GM18870 (cell line): ENCODE measurements at regions not wholly inside any gene's neighbourhood (a gene's known extent, or its start where the extent isn't known, plus 50 kb on each side); places are given as distances from the start of the nearest gene placed in this dataset.
"Not testable (repeated sequence)": the region's sequence is repeated elsewhere in the genome, so short reads cannot be mapped to it uniquely, and the experiment has no call there.

ENCODE experiments used
- ATAC-seq: cut with Tn5 transposase; IDR thresholded peaks from one replicate; pipeline ENCODE4 v1.9.1; 2021; ENCODE audit warnings: moderate library complexity; ENCODE audit not compliant: unreplicated experiment

DNA sequence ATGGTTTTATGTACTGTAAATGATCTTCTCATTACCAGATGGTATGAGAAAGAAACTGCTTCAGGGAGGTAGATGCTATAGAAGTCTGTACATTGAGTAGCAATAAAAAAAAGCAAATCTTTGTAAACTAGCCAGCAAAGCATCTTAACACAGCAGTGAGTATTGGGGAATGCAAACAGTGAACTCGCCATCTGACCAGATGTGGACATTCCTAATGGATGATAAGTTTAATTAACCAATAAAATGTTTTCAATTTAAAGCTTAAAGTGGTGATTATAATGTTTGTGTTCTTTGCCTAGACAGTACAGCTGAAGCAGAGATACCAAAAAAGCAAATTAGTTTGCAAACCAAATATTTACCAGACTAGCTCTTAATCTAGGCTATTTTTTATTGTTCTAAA is 1144.2 kb downstream of the FAT4 start:
- no peak for ATAC-seq

DNA sequence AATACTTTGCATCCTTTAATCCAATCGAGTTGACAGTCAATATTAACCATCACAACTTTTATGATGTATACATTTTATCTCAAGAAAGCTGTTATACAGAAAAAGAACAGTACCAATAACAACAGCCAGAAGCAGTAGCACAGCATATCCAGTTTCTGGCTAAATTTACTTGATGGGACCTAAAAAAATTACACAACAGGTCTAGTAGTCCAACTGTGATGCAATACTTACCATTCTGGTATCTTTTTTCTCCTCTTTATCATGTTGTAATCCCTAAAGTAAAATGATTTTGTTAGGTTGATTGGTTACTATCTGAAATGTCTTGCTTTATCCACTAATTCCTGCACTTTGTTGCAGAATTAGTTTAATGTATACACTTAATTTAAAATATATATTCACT is 1150.6 kb downstream of the FAT4 start:
- no peak for ATAC-seq

GRCh38 chr4:126466848-126467247 is 1152.1 kb downstream of the FAT4 start:
- ATAC-seq: no peak

DNA sequence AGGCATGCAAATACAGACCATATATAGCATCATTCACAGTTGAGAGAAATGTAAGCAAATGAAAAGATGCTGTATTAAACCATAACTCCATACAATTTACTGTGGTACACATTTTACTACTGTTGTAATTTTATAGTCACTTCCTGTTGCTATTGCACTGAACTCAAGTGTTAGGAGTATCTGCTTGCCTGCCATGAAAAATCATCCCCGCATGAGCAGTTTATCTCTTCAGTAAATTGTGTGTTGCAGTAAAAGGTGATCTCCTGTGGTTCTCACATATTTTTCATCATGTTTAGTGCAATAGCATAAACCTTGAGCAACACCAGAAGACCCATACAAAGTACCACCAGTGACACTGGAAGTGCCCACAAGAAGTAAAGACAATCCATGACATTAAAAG is 1153.4 kb downstream of the FAT4 start:
- ATAC-seq: no peak

DNA sequence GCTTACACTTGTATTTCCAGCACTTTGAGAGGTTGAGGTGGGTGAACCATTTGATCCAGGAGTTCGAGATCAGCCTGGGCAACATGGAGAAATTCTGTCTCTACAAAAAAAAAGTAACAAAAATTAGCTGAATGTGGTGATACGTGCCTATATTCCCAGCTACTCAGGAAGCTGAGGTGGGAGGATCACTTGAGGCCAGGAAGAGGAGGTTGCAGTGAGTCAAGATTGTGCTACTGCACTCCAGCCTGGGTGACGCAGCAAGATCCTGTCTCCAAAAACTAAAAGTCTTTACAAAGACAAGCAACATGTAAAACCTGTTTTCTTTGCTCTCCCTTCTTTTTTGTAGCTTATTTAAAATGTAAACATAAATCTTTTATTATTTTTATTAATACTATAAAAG is 1156.1 kb downstream of the FAT4 start:
- no peak for ATAC-seq

DNA sequence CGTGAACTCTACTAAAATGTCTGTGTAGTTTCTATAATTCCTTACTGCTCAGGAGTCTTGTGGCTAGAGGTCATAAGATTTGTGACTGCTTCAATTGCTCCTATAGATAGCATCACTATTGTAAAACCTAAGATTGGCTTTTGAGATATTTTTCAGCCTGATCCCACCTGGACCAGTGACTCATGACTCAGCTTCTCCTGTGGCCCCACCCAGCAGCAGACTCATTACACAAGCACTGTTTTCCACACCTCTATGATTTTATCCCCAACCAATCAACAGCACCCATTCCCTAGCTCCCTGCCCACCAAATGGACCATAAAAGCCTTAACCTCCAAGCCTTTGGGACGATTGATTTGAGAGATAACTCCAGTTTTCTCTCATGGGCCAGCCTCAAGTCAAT is 1157.0 kb upstream of the INTU start:
- no peak for ATAC-seq

GRCh38 chr4:126479709-126480108 is 1153.0 kb upstream of the INTU start:
- no peak for ATAC-seq

- ATAC-seq: no peak
Observed at GRCh38 chr4:126482311-126482710, 1150.4 kb upstream of the INTU start.

DNA sequence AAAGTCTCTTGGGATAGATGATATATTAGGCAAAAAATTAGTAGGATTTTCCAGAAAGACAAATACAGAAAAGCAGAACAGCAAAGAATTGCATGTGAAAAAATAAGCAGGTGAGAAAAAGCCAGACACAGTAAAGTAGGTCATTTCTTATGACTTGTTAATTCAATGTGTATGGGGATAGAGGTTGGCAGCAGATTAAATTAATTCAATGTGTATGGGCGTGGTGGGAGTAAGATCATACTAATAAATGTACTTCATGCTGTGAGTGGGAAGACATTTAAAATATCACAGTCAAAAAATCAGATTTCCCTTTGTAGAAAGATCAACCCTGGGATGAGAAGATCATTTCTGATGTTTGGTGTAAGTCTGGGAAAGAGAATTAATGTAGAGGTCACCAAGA is 1146.4 kb upstream of the INTU start:
- no peak for ATAC-seq

DNA sequence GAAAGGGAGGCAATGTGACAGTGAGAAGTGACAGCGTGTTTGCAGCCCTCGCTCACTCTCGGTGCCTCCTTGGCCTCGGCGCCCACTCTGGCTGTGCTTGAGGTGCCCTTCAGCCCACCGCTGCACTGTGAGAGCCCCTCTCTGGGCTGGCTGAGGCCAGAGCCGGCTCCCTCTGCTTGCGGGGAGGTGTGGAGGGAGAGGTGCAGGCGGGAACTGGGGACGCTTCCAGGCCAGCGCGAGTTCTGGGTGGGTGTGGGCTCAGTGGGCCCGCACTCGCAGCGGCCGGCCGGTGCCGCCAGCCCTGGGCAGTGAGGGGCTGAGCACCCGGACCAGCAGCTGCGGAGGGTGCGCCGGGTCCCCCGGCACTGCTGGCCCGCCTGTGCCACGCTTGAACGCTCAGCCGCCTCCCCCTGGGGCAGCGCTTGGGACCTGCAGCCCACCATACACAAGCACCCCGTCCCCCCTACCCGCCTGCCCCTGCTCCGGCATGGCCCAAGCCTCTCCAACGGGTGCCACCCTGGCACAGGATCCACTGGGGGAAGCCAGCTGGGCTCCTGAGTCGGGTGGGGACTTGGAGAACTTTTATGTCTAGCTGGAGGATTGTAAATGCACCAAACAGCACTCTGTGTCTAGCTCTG is 1142.8 kb upstream of the INTU start:
- ATAC-seq: no peak

- ATAC-seq: no peak
Observed at GRCh38 chr4:126495163-126495752, 1137.5 kb upstream of the INTU start.

DNA sequence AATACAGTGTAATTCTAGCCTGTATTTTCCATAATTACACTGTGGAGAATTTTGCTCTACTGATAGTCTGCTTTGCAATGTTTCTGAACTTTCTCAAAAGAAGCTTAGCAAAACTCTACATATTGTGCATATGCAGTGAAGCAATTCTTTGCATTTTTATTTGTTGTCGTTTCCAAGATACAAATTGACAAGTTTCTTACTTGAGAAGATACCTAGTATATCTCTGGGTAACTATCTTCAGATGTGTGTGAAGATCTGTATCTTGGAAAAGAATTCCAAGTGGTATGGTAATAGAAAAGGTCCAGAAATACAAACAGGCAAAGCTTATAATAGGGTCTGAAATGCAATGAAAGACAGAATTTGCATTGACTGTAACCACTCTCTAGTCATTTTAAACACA is 1119.8 kb upstream of the INTU start:
- ATAC-seq: no peak

- ATAC-seq: no peak
Observed at GRCh38 chr4:126513596-126513995, 1119.2 kb upstream of the INTU start.

- ATAC-seq: no peak
Observed at GRCh38 chr4:126520731-126521130, 1112.0 kb upstream of the INTU start.

DNA sequence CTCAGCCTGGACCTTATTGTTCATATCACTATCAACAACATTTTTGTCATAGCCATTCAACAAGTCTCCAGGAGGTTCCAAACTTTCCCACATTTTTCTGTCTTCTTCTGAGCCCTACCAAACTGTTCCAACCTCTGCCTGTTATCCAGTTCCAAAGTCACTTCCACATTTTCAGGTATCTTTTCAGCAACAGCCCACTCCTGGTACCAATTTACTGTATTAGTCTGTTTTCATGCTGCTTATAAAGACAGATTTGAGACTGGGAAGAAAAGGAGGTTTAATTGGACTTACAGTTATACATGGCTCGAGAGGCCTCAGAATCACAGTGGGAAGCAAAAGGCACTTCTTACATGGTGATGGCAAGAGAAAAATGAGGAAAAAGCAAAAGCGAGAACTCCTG is 1107.4 kb upstream of the INTU start:
- not testable (repeated sequence) for ATAC-seq

DNA sequence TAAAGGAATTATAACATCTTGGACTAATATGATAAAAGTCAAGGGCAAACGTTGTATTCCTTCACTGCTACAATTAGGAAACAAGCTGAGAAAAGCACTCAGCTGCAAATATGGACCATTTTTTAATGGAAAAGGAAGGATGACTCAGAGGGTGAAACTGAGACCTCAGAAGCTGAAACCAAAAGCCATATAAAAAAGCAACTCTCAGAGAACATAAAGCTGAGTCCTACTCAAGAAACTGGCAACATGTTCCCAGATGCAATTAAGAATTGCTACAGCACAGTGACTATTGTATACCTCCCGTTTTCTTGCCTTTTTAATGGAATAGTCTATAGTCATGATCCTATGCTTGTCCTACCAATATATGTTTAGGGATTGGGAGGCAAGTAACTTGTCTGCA is 1106.4 kb upstream of the INTU start:
- peak; percentile 70 for ATAC-seq

GRCh38 chr4:126529997-126530396 is 1102.8 kb upstream of the INTU start:
- ATAC-seq: no peak

GRCh38 chr4:126530996-126531585 is 1101.7 kb upstream of the INTU start:
- ATAC-seq: no peak

GRCh38 chr4:126532527-126532926 is 1100.2 kb upstream of the INTU start:
- ATAC-seq: no peak

DNA sequence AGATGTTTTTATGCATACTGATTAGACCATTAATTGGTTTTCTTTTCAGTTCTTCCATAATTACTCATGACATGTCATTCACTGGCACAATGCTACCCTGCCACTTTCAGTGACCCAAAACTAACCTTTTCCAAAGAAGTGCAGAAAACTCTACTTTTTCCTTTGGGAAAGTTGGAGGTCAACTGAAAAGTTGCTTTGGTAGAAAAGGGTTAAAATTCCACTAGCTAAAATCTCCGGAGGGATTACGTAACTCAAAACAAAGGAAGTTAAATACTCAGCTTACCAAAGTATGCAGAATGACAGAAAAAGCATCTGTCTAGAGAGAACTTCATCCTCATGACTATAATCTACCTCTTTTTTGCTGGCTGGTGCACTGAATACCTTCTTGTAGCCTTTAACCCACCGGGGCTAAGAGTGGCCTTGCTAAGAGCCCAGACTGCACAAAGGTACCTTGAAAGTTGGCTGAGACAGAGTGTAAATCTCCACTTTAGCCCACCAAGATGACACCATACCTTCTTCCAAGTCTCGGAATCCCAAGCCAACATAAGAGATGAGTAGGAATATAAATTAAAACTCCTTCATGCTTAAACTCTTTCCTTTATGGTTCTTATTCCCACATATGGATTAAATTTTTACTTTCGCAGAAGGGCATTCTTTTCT is 1099.5 kb upstream of the INTU start:
- ATAC-seq: no peak

- no peak for ATAC-seq
Observed at GRCh38 chr4:126539771-126540170, 1093.0 kb upstream of the INTU start.

DNA sequence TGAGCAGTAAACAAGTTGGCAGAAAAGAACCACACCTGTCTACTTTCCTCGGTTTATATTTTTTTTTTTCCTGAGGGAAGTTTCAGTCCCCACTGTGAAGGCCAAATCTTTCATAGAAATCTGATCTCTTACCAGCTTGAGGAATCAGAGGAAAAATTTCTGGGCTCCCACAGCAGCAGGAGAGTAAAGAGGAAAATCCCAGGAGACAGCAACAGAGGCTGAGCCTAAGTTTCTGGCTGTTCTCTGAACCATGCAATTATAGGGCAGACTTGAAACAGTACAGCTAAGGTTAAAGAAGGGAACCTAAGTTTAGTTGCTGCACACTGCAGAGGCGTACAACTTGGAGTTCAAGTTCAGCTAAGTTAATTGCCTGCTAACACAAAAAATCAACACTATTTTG is 1090.9 kb upstream of the INTU start:
- ATAC-seq: no peak
